Dendritic cell treated with granulocyte-macrophage colony-stimulating factor and Interleukin-4, amounts not matched to agents 40 ng/mL and 50 ng/mL, for 4 days (primary cell): ENCODE measurements at regions not wholly inside any gene's neighbourhood (a gene's known extent, or its start where the extent isn't known, plus 50 kb on each side); places are given as distances from the start of the nearest gene placed in this dataset.
"Not testable (repeated sequence)": the region's sequence is repeated elsewhere in the genome, so short reads cannot be mapped to it uniquely, and the experiment has no call there.

Source experiments
- H3K27ac Mint-ChIP-seq: one replicate; pipeline ENCODE4 v1.8.0; 2022; ENCODE audit warnings: mild to moderate bottlenecking, mixed read lengths
- H3K27me3 Mint-ChIP-seq: one replicate; pipeline ENCODE4 v1.8.0; 2022; ENCODE audit warnings: mild to moderate bottlenecking, mixed read lengths
- H3K36me3 Mint-ChIP-seq: one replicate; pipeline ENCODE4 v1.8.0; 2022; ENCODE audit warnings: low read depth, mixed read lengths
- H3K4me1 Mint-ChIP-seq: one replicate; pipeline ENCODE4 v1.8.0; 2022; ENCODE audit warnings: low read depth, mixed read lengths
- H3K4me3 Mint-ChIP-seq: one replicate; pipeline ENCODE4 v1.8.0; 2022; ENCODE audit warnings: mild to moderate bottlenecking, moderate library complexity, mixed read lengths
- H3K9me3 Mint-ChIP-seq: one replicate; pipeline ENCODE4 v1.8.0; 2022; ENCODE audit warnings: mixed read lengths
- intact Hi-C: fragments of 100-400 bp; cut with micrococcal nuclease; formaldehyde crosslinking; loops from one replicate; pipeline ENCODE4 v1.15.0; 2022

GRCh38 chr5:91754990-91755389, 371.9 kb upstream of the ARRDC3 start:
- no peak overlapping the region for H3K27ac Mint-ChIP-seq
- H3K9me3 Mint-ChIP-seq: peaks cover 8% of the 10 kb centered on the region
- no peaks in the 10 kb centered on the region for H3K36me3 Mint-ChIP-seq
- H3K4me1 Mint-ChIP-seq: no peaks in the 10 kb centered on the region
- intact Hi-C loops: no loop called here
- H3K27me3 Mint-ChIP-seq: no peaks in the 10 kb centered on the region
- H3K4me3 Mint-ChIP-seq: no peak overlapping the region

DNA sequence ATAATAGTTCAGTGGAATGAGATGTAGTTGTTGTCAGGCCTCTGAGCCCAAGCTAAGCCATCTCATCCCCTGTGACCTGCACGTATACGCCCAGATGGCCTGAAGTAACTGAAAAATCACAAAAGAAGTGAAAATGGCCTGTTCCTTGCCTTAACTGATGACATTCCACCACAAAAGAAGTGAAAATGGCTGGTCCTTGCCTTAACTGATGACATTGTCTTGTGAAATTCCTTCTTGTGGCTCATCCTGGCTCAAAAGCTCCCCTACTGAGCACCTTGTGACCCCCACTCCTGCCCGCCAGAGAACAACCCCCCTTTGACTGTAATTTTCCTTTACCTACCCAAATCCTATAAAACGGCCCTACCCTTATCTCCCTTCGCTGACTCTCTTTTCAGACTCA, 361.4 kb upstream of the ARRDC3 start:
- H3K4me1 Mint-ChIP-seq: not testable (repeated sequence)

GRCh38 chr5:91742550-91742949, 359.4 kb upstream of the ARRDC3 start:
- intact Hi-C loops: no loop called here
- Mint-ChIP-seq H3K36me3 (no peaks in the 10 kb centered on the region), H3K4me1 (no peaks in the 10 kb centered on the region), H3K27ac (no peak overlapping the region), H3K27me3 (no peaks in the 10 kb centered on the region), H3K9me3 (no peaks in the 10 kb centered on the region), H3K4me3 (no peak overlapping the region)

More for the DNA sequence above, 361.4 kb upstream of the ARRDC3 start:
- intact Hi-C loops, H3K27ac Mint-ChIP-seq, H3K4me3 Mint-ChIP-seq, H3K36me3 Mint-ChIP-seq, H3K27me3 Mint-ChIP-seq: not testable (repeated sequence)
- H3K9me3 Mint-ChIP-seq: peaks cover 18% of the 10 kb centered on the region

- H3K36me3 Mint-ChIP-seq: no peaks in the 10 kb centered on the region
- intact Hi-C loops: no loop called here
These were observed 358.8 kb upstream of the ARRDC3 start for GRCh38 chr5:91741764-91742505.

DNA sequence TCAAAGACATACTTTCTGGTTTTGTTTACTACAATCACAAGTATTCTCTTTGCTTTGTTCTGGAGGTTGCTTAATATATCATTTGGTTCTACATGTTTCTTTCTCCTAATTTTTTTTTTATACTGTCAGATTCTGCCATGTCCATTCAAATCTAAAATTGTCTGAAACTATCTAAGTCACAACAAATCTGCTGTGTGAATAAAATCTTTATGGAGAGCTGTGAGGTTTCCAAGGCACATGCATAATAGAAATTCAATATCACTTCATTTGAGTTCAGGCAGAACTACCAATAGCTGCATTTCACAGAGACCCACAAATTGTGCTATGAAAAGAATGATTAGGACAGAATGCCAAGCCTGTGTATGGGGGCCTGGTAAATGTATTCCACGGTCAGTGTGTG, 346.9 kb upstream of the ARRDC3 start:
- no peak overlapping the region for H3K4me3 Mint-ChIP-seq
- H3K9me3 Mint-ChIP-seq: no peaks in the 10 kb centered on the region
- no peaks in the 10 kb centered on the region for H3K27me3 Mint-ChIP-seq
- no peak overlapping the region for H3K27ac Mint-ChIP-seq
- intact Hi-C loops: no loop called here
- no peaks in the 10 kb centered on the region for H3K4me1 Mint-ChIP-seq
- no peaks in the 10 kb centered on the region for H3K36me3 Mint-ChIP-seq

More at GRCh38 chr5:91741764-91742505, 358.8 kb upstream of the ARRDC3 start:
- H3K4me1 Mint-ChIP-seq: no peaks in the 10 kb centered on the region
- no peak overlapping the region for H3K4me3 Mint-ChIP-seq
- H3K9me3 Mint-ChIP-seq: no peaks in the 10 kb centered on the region
- no peaks in the 10 kb centered on the region for H3K27me3 Mint-ChIP-seq
- no peak overlapping the region for H3K27ac Mint-ChIP-seq

DNA sequence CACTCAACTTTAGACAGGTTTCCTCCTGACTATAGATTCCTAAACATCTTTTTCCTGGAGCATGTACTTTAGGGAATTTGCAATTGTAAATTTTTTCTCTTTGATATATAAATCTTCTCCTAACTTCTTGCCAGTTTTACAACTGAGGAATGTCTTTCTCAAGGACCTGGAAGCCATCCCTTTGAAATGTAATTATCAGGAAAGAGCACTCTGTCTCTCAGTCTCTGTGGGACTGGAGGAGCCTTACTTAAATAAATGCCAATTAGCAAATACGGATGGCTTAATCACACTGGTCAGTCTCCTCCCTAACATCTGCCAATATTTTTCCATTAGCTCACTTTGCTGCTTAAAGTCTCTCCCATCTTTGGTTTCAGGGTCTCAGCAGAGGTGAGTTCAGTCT, 344.3 kb upstream of the ARRDC3 start:
- Mint-ChIP-seq H3K9me3 (no peaks in the 10 kb centered on the region), H3K4me3 (no peak overlapping the region), H3K4me1 (no peaks in the 10 kb centered on the region), H3K27ac (no peak overlapping the region), H3K36me3 (no peaks in the 10 kb centered on the region), H3K27me3 (no peaks in the 10 kb centered on the region)
- intact Hi-C loops: no loop called here

GRCh38 chr5:91722736-91723467, 339.8 kb upstream of the ARRDC3 start:
- no peaks in the 10 kb centered on the region for H3K27me3 Mint-ChIP-seq
- no peak overlapping the region for H3K4me3 Mint-ChIP-seq
- no peaks in the 10 kb centered on the region for H3K9me3 Mint-ChIP-seq
- no peak overlapping the region for H3K27ac Mint-ChIP-seq
- intact Hi-C loops: no loop called here
- H3K4me1 Mint-ChIP-seq: no peaks in the 10 kb centered on the region
- H3K36me3 Mint-ChIP-seq: no peaks in the 10 kb centered on the region

DNA sequence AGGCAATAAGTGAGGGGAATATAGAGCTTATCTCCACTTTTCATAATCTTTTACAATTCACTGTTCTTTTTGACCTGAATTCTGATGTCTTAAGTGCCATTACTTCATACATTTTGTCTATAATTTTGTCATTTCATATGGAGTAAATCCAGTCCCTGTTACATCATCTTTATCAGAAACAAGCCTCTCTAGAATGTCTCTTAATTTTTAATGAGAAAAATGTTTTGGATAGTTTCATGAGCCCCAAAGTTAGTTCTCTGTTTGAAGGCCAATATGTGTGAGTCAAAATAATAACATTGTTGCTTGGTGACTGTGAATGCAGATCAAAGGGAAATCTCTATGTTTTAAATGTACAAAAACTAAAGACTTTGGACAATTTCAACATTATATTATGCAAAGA, 329.6 kb upstream of the ARRDC3 start:
- H3K27me3 Mint-ChIP-seq: no peaks in the 10 kb centered on the region
- H3K36me3 Mint-ChIP-seq: no peaks in the 10 kb centered on the region
- H3K4me3 Mint-ChIP-seq: no peak overlapping the region
- H3K4me1 Mint-ChIP-seq: no peaks in the 10 kb centered on the region
- intact Hi-C loops: no loop called here
- peaks cover 30% of the 10 kb centered on the region for H3K9me3 Mint-ChIP-seq
- no peak overlapping the region for H3K27ac Mint-ChIP-seq

DNA sequence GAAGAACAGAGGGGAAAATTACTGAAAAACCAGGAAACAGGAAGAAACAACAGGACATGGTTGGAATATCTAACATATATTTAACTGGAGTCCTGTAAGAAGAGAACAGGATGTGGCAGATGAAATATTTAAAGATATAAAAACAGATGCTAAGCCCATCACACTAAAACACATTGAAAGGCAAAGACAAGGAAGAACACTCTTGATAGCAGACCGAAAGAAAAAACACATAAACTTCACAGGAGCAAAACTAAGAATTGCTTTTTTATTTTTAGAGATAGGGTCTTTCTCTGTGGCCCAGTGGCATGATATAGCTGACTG, 324.4 kb upstream of the ARRDC3 start:
- Mint-ChIP-seq H3K9me3 (peaks cover 40% of the 10 kb centered on the region), H3K4me3 (no peak overlapping the region), H3K27ac (no peak overlapping the region), H3K36me3 (no peaks in the 10 kb centered on the region), H3K4me1 (no peaks in the 10 kb centered on the region), H3K27me3 (no peaks in the 10 kb centered on the region)
- intact Hi-C loops: no loop called here

- peaks cover 44% of the 10 kb centered on the region for H3K9me3 Mint-ChIP-seq
These were observed 323.8 kb upstream of the ARRDC3 start for GRCh38 chr5:91706785-91707520.

GRCh38 chr5:91703128-91703527, 320.0 kb upstream of the ARRDC3 start:
- no peak overlapping the region for H3K27ac Mint-ChIP-seq
- no peaks in the 10 kb centered on the region for H3K27me3 Mint-ChIP-seq
- no peak overlapping the region for H3K4me3 Mint-ChIP-seq
- peaks cover 53% of the 10 kb centered on the region for H3K9me3 Mint-ChIP-seq
- intact Hi-C loops: no loop called here
- H3K36me3 Mint-ChIP-seq: no peaks in the 10 kb centered on the region
- no peaks in the 10 kb centered on the region for H3K4me1 Mint-ChIP-seq

More at GRCh38 chr5:91706785-91707520, 323.8 kb upstream of the ARRDC3 start:
- Mint-ChIP-seq H3K27ac (no peak overlapping the region), H3K36me3 (no peaks in the 10 kb centered on the region), H3K4me3 (no peak overlapping the region), H3K27me3 (no peaks in the 10 kb centered on the region), H3K4me1 (no peaks in the 10 kb centered on the region)
- intact Hi-C loops: no loop called here

- H3K4me3 Mint-ChIP-seq: no peak overlapping the region
- intact Hi-C loops: no loop called here
- H3K27ac Mint-ChIP-seq: no peak overlapping the region
- H3K36me3 Mint-ChIP-seq: no peaks in the 10 kb centered on the region
- no peaks in the 10 kb centered on the region for H3K4me1 Mint-ChIP-seq
- H3K27me3 Mint-ChIP-seq: no peaks in the 10 kb centered on the region
- peaks cover 71% of the 10 kb centered on the region for H3K9me3 Mint-ChIP-seq
These were observed 316.3 kb upstream of the ARRDC3 start for GRCh38 chr5:91699429-91699828.

GRCh38 chr5:91691592-91691991, 308.5 kb upstream of the ARRDC3 start:
- H3K9me3 Mint-ChIP-seq: peaks cover 46% of the 10 kb centered on the region
- H3K4me1 Mint-ChIP-seq: no peaks in the 10 kb centered on the region
- intact Hi-C loops: no loop called here
- no peaks in the 10 kb centered on the region for H3K36me3 Mint-ChIP-seq
- no peaks in the 10 kb centered on the region for H3K27me3 Mint-ChIP-seq
- no peak overlapping the region for H3K27ac Mint-ChIP-seq
- H3K4me3 Mint-ChIP-seq: no peak overlapping the region

- Mint-ChIP-seq H3K36me3 (no peaks in the 10 kb centered on the region), H3K9me3 (peaks cover 40% of the 10 kb centered on the region), H3K27me3 (no peaks in the 10 kb centered on the region), H3K4me3 (no peak overlapping the region), H3K4me1 (no peaks in the 10 kb centered on the region), H3K27ac (no peak overlapping the region)
- intact Hi-C loops: no loop called here
These were observed 307.8 kb upstream of the ARRDC3 start for GRCh38 chr5:91690921-91691320.
